Hepatocyte (in vitro differentiated cells): ENCODE measurements at regions not wholly inside any gene's neighbourhood (a gene's known extent, or its start where the extent isn't known, plus 50 kb on each side); places are given as distances from the start of the nearest gene placed in this dataset.

Experiments used
- DNase-seq: peaks from one replicate; pipeline ENCODE4 v3.0.0-alpha.2; 2016; ENCODE audit warnings: low spot score
- H2AFZ ChIP-seq: fragments of 200-600 bp; sonication (generic); 2 replicates; pipeline ENCODE4 v1.6.0; 2016; ENCODE audit warnings: antibody characterized with exemption, mild to moderate bottlenecking
- H3K27ac ChIP-seq: fragments of 200-600 bp; sonication (generic); 2 replicates; pipeline ENCODE4 v1.5.1; 2016; ENCODE audit warnings: mild to moderate bottlenecking
- H3K27me3 ChIP-seq: fragments of 200-600 bp; sonication (generic); 2 replicates; pipeline ENCODE4 v1.6.1; 2016
- H3K36me3 ChIP-seq: fragments of 200-600 bp; sonication (generic); replicated peaks from 2 replicates; pipeline ENCODE4 v1.5.1; 2016; ENCODE audit warnings: low read depth; ENCODE audit not compliant: insufficient read depth
- H3K4me1 ChIP-seq: fragments of 200-600 bp; sonication (generic); 2 replicates; pipeline ENCODE4 v1.5.1; 2016; ENCODE audit warnings: mild to moderate bottlenecking, moderate library complexity; ENCODE audit not compliant: insufficient read depth
- H3K4me2 ChIP-seq: fragments of 200-600 bp; sonication (generic); 2 replicates; pipeline ENCODE4 v1.6.0; 2016
- H3K4me3 ChIP-seq: fragments of 200-600 bp; sonication (generic); 2 replicates; pipeline ENCODE4 v1.5.1; 2016; ENCODE audit warnings: mild to moderate bottlenecking
- H3K79me2 ChIP-seq: fragments of 200-600 bp; sonication (generic); 2 replicates; pipeline ENCODE4 v1.6.0; 2017; ENCODE audit warnings: mild to moderate bottlenecking
- H3K9me2 ChIP-seq: fragments of 200-600 bp; sonication (generic); replicated peaks from 2 replicates; pipeline ENCODE4 v1.6.0; 2017; ENCODE audit warnings: mild to moderate bottlenecking; ENCODE audit not compliant: insufficient read depth
- H3K9me3 ChIP-seq: fragments of 200-600 bp; sonication (generic); 2 replicates; pipeline ENCODE4 v1.5.1; 2016; ENCODE audit warnings: low read depth, mild to moderate bottlenecking
- H4K20me1 ChIP-seq: fragments of 200-600 bp; sonication (generic); 2 replicates; pipeline ENCODE4 v1.6.0; 2016; ENCODE audit warnings: mild to moderate bottlenecking; ENCODE audit not compliant: insufficient read depth, poor library complexity, severe bottlenecking
- CTCF ChIP-seq: fragments of 200-600 bp; sonication (generic); IDR thresholded peaks from 2 replicates; pipeline ENCODE4 v1.5.1; 2016; ENCODE audit warnings: antibody characterized with exemption, mild to moderate bottlenecking; ENCODE audit not compliant: poor library complexity
- EZH2 ChIP-seq: fragments of 200-600 bp; sonication (generic); IDR thresholded peaks from 2 replicates; pipeline ENCODE4 v1.6.1; 2016; ENCODE audit warnings: antibody characterized with exemption, mild to moderate bottlenecking, borderline replicate concordance
- EZH2phosphoT487 ChIP-seq: fragments of 200-600 bp; sonication (generic); IDR thresholded peaks from one replicate; pipeline ENCODE4 v1.6.1; 2018; ENCODE audit warnings: antibody characterized with exemption, mild to moderate bottlenecking, low read depth, moderate library complexity; ENCODE audit not compliant: unreplicated experiment, severe bottlenecking
- WGBS: methylation state at CpG from one replicate; pipeline ENCODE4 v1.1.6; 2016; ENCODE audit warnings: low lambda C conversion rate; ENCODE audit errors: missing lambda C conversion rate; 5-methylcytosine and 5-hydroxymethylcytosine counted together

GRCh38 chr15:45970542-45970941 is 335.7 kb downstream of the SQOR start:
- no peak overlapping the region for H2AFZ ChIP-seq
- TF ChIP-seq CTCF = no peak
- TF ChIP-seq EZH2phosphoT487 = no peak
- TF ChIP-seq EZH2 = no peak
- no peaks in the 10 kb centered on the region for H3K79me2 ChIP-seq
- H3K4me3 ChIP-seq = no peak overlapping the region
- H3K27ac ChIP-seq = no peak overlapping the region
- no peaks in the 10 kb centered on the region for H4K20me1 ChIP-seq
- H3K4me2 ChIP-seq = no peak overlapping the region
- H3K9me2 ChIP-seq = no peaks in the 10 kb centered on the region
- 75% methylated on average over 1 of the region's 1 CpG for WGBS
- no peaks in the 10 kb centered on the region for H3K9me3 ChIP-seq
- H3K27me3 ChIP-seq = no peaks in the 10 kb centered on the region
- no peaks in the 10 kb centered on the region for H3K4me1 ChIP-seq
- H3K36me3 ChIP-seq = no peaks in the 10 kb centered on the region
- no peak for DNase-seq

- no peak overlapping the region for H3K27ac ChIP-seq
- H3K27me3 ChIP-seq = no peaks in the 10 kb centered on the region
- no peaks in the 10 kb centered on the region for H3K79me2 ChIP-seq
- no peak for DNase-seq
- H3K9me2 ChIP-seq = no peaks in the 10 kb centered on the region
- TF ChIP-seq CTCF = no peak
- TF ChIP-seq EZH2phosphoT487 = no peak
- no peak for TF ChIP-seq EZH2
- no peak overlapping the region for H2AFZ ChIP-seq
- H3K36me3 ChIP-seq = no peaks in the 10 kb centered on the region
- H4K20me1 ChIP-seq = no peaks in the 10 kb centered on the region
- no peaks in the 10 kb centered on the region for H3K4me1 ChIP-seq
- 84% methylated on average over 5 of the region's 5 CpGs for WGBS
- no peak overlapping the region for H3K4me3 ChIP-seq
- no peaks in the 10 kb centered on the region for H3K9me3 ChIP-seq
- H3K4me2 ChIP-seq = no peak overlapping the region
Measured at GRCh38 chr15:45980366-45980765, 345.5 kb downstream of the SQOR start.

DNA sequence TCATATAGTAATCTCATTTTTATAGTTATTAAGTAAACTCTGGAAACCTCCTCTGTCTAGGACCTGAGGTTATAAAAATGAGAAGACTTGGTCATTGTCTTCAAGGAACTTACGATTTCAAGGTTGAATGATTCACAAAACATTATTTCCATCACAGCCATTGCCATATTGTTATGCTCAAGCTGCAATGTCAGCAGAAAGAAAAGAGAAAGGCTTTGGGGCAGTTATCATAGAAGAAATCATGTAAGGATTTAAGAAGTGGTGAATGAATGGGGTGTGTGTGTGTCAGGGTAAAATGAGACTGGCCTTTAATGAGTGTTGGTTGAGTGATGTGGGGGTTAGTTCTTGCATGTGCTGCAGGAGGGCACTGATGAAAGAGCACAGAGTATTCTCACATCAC is 346.8 kb downstream of the SQOR start:
- 46% methylated on average over 1 of the region's 1 CpG for WGBS
- no peaks in the 10 kb centered on the region for H3K36me3 ChIP-seq
- no peaks in the 10 kb centered on the region for H3K27me3 ChIP-seq
- H2AFZ ChIP-seq = no peak overlapping the region
- H3K9me3 ChIP-seq = no peaks in the 10 kb centered on the region
- no peaks in the 10 kb centered on the region for H3K4me1 ChIP-seq
- no peak overlapping the region for H3K4me2 ChIP-seq
- TF ChIP-seq EZH2phosphoT487 (no peak), EZH2 (no peak), CTCF (no peak)
- no peaks in the 10 kb centered on the region for H4K20me1 ChIP-seq
- H3K4me3 ChIP-seq = no peak overlapping the region
- DNase-seq = no peak
- H3K79me2 ChIP-seq = no peaks in the 10 kb centered on the region
- H3K9me2 ChIP-seq = no peaks in the 10 kb centered on the region
- H3K27ac ChIP-seq = no peak overlapping the region

DNA sequence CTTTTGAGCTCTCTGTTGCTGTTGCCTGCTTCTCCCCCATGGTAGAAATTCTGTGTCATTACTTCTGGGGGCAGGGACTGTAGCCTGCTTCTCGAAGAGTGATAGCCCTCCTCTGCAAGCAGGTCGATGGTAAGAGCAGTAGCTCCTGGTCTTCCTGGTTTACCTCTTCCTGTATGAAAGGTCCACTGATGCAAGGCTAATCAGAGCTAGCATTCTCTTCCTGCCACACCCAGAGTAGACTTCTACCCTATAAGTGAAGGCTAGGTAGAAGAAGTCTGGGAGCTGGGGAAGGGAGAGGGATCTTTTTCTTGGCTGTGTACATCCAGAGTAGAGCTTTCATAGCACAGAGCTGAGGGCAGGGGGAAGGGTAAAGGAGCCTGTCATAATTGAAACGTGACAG is 357.0 kb downstream of the SQOR start:
- 82% methylated on average over 3 of the region's 3 CpGs for WGBS

More for the DNA sequence above, 357.0 kb downstream of the SQOR start:
- Histone ChIP-seq H3K4me1 (no peaks in the 10 kb centered on the region), H3K9me2 (no peaks in the 10 kb centered on the region), H3K79me2 (no peaks in the 10 kb centered on the region), H3K27ac (no peak overlapping the region), H3K4me2 (no peak overlapping the region), H2AFZ (no peak overlapping the region), H3K9me3 (no peaks in the 10 kb centered on the region), H3K27me3 (no peaks in the 10 kb centered on the region), H3K36me3 (no peaks in the 10 kb centered on the region), H4K20me1 (no peaks in the 10 kb centered on the region), H3K4me3 (no peak overlapping the region)
- TF ChIP-seq EZH2phosphoT487 = no peak
- no peak for TF ChIP-seq EZH2
- no peak for TF ChIP-seq CTCF
- no peak for DNase-seq
